ENCODE measurements at regions not wholly inside any gene's neighbourhood (a gene's known extent, or its start where the extent isn't known, plus 50 kb on each side); places are given as distances from the start of the nearest gene placed in this dataset.

DNA sequence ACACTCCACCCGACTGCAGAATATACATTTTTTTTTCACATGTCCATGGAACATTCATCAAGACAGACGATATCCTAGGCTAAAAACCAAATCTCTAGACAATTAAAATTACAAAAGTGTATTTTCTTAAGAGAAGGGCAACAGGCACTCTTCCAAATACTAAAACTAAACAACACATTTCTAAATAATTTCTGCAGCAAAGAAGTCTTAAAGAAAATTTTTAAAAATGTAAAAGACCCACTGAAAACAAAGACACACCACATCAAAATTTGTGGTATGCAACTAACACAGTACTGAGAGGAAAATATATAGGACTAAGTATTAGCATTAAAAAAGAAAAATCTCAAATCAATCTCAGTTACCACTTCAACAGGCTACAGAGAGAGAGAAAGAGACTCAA is 570.0 kb downstream of the SLC16A7 start:
- Histone ChIP-seq H3K4me1 (ENCODE audit: insufficient read depth, low read length) (no peaks in the 10 kb centered on the region), H3K27ac (ENCODE audit: low read depth in 1 of 2, low read length in 2 of 2) (no peak overlapping the region), H3K36me3 (ENCODE audit: insufficient read depth, low read length) (no peaks in the 10 kb centered on the region), H3K27me3 (ENCODE audit: control insufficient read depth in 1 of 2, insufficient read depth in 2 of 2, low read length in 2 of 2) (no peaks in the 10 kb centered on the region), H3K4me3 (ENCODE audit: low read length) (no peak overlapping the region), H3K9me3 (ENCODE audit: control insufficient read depth in 1 of 2, insufficient read depth in 1 of 2, low read length in 2 of 2) (peaks cover 0 to 3% of the 10 kb centered on the region in 2 experiments)
- no peak overlapping the region for H3K27ac Mint-ChIP-seq
- no peaks in the 10 kb centered on the region for H3K4me1 Mint-ChIP-seq (ENCODE audit: low read depth)
- ATAC-seq (ENCODE audit: poor library complexity) (no peak), DNase-seq (no peak)
- H3K4me3 Mint-ChIP-seq, result no peak overlapping the region
- CTCF ChIA-PET, result no interaction called here
- intact Hi-C loops (cut with DNase I, micrococcal nuclease), result no loop called here
- H3K27me3 Mint-ChIP-seq, result no peaks in the 10 kb centered on the region
- H3K36me3 Mint-ChIP-seq (ENCODE audit: low read depth), result no peaks in the 10 kb centered on the region
- POLR2A ChIA-PET, result no interaction called here
- peaks cover 6% of the 10 kb centered on the region for H3K9me3 Mint-ChIP-seq
- TF ChIP-seq, protein P1, sequence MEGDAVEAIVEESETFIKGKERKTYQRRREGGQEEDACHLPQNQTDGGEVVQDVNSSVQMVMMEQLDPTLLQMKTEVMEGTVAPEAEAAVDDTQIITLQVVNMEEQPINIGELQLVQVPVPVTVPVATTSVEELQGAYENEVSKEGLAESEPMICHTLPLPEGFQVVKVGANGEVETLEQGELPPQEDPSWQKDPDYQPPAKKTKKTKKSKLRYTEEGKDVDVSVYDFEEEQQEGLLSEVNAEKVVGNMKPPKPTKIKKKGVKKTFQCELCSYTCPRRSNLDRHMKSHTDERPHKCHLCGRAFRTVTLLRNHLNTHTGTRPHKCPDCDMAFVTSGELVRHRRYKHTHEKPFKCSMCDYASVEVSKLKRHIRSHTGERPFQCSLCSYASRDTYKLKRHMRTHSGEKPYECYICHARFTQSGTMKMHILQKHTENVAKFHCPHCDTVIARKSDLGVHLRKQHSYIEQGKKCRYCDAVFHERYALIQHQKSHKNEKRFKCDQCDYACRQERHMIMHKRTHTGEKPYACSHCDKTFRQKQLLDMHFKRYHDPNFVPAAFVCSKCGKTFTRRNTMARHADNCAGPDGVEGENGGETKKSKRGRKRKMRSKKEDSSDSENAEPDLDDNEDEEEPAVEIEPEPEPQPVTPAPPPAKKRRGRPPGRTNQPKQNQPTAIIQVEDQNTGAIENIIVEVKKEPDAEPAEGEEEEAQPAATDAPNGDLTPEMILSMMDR (IDR thresholded peaks at IDR 0.05), result no peak

DNA sequence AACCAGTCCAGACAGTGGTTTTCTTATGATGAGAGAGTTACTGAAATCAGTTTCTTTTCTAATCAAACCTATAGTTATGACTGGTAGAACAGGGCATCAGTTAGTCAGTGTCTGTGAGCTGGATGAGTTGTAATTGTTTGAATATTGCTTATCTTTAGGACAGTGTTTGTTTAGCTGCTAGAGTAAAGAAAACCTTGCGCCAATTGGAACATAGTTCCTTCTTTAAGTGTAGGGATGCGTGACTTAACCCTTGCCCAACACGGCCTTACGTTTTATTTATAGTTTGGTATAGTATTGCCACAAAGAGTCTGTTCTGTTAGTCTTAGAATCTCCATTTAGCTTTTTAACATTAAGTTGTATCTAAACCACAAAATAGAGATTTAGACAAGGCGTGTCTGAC is 572.6 kb downstream of the SLC16A7 start:
- DNase-seq, result no peak
- ChIA-PET CTCF (no interaction called here), POLR2A (no interaction called here)
- H3K36me3 ChIP-seq (ENCODE audit: insufficient read depth, low read length), result no peaks in the 10 kb centered on the region
- H3K36me3 Mint-ChIP-seq (ENCODE audit: low read depth), result no peaks in the 10 kb centered on the region
- H3K27ac ChIP-seq (ENCODE audit: low read depth in 1 of 2, low read length in 2 of 2), result no peak overlapping the region
- ATAC-seq (ENCODE audit: poor library complexity), result no peak
- no peak overlapping the region for H3K27ac Mint-ChIP-seq
- H3K4me3 Mint-ChIP-seq, result no peak overlapping the region
- TF ChIP-seq, protein P1 (IDR thresholded peaks at IDR 0.05), result no peak
- H3K4me1 ChIP-seq (ENCODE audit: insufficient read depth, low read length), result no peaks in the 10 kb centered on the region
- H3K4me1 Mint-ChIP-seq (ENCODE audit: low read depth), result no peaks in the 10 kb centered on the region
- peaks cover 5% of the 10 kb centered on the region for H3K9me3 Mint-ChIP-seq
- intact Hi-C loops (cut with DNase I, micrococcal nuclease), result no loop called here
- H3K9me3 ChIP-seq (ENCODE audit: control insufficient read depth in 1 of 2, insufficient read depth in 1 of 2, low read length in 2 of 2), result no peaks in the 10 kb centered on the region
- H3K27me3 ChIP-seq (ENCODE audit: control insufficient read depth in 1 of 2, insufficient read depth in 2 of 2, low read length in 2 of 2), result no peaks in the 10 kb centered on the region
- H3K27me3 Mint-ChIP-seq, result no peaks in the 10 kb centered on the region
- no peak overlapping the region for H3K4me3 ChIP-seq (ENCODE audit: low read length)

DNA sequence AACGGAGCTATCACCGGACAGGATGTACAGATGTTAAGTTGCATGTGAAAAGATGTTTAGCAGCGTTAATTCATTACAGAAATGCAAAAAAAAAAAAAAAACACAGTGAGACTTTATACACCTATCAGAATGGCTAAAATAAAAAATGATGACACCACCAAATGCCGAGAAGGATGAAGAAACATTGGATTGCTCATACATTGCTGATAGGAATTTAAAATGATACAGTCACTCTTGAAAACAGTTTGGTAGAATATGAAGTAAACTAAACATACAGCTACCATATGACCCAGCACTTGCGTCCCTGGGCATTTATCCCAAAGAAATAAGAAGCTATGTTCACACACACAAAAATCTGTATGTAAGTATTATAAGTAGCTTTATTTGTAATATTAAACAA is 574.1 kb downstream of the SLC16A7 start:
- peaks cover 4% of the 10 kb centered on the region for H3K9me3 Mint-ChIP-seq
- H3K4me1 ChIP-seq (ENCODE audit: insufficient read depth, low read length), result no peaks in the 10 kb centered on the region
- no peaks in the 10 kb centered on the region for H3K4me1 Mint-ChIP-seq (ENCODE audit: low read depth)
- DNase-seq, result no peak
- H3K27me3 ChIP-seq (ENCODE audit: control insufficient read depth in 1 of 2, insufficient read depth in 2 of 2, low read length in 2 of 2), result no peaks in the 10 kb centered on the region
- no peak overlapping the region for H3K27ac Mint-ChIP-seq
- intact Hi-C loops (cut with DNase I, micrococcal nuclease), result no loop called here
- no peak for ATAC-seq (ENCODE audit: poor library complexity)
- TF ChIP-seq, protein P1 (IDR thresholded peaks at IDR 0.05), result no peak
- CTCF ChIA-PET, result no interaction called here
- no peak overlapping the region for H3K27ac ChIP-seq (ENCODE audit: low read depth in 1 of 2, low read length in 2 of 2)
- no peaks in the 10 kb centered on the region for H3K9me3 ChIP-seq (ENCODE audit: control insufficient read depth in 1 of 2, insufficient read depth in 1 of 2, low read length in 2 of 2)
- H3K4me3 Mint-ChIP-seq, result no peak overlapping the region
- H3K36me3 ChIP-seq (ENCODE audit: insufficient read depth, low read length), result no peaks in the 10 kb centered on the region
- no peaks in the 10 kb centered on the region for H3K36me3 Mint-ChIP-seq (ENCODE audit: low read depth)
- no peak overlapping the region for H3K4me3 ChIP-seq (ENCODE audit: low read length)
- no peaks in the 10 kb centered on the region for H3K27me3 Mint-ChIP-seq
- POLR2A ChIA-PET, result no interaction called here
